VCaP (cell line): ENCODE measurements at regions not wholly inside any gene's neighbourhood (a gene's known extent, or its start where the extent isn't known, plus 50 kb on each side); places are given as distances from the start of the nearest gene placed in this dataset.

ENCODE experiments used
- H3K27ac ChIP-seq: fragments of 450-650 bp; 2 replicates; pipeline ENCODE4 v1.5.1; 2017
- CTCF ChIP-seq: fragments of 450-650 bp; conservative IDR thresholded peaks from 2 replicates; pipeline ENCODE4 v1.5.1; 2017; ENCODE audit warnings: mild to moderate bottlenecking, moderate library complexity

GRCh38 chr5:158174918-158175851, 316.2 kb upstream of the CLINT1 start:
- peak; percentile 78 for TF ChIP-seq CTCF
- H3K27ac ChIP-seq: peak overlapping the region; percentile 79

- TF ChIP-seq CTCF: no peak
- H3K27ac ChIP-seq: no peak overlapping the region
These were observed 315.1 kb upstream of the CLINT1 start for GRCh38 chr5:158174026-158174425.

GRCh38 chr5:158172005-158172404, 313.1 kb upstream of the CLINT1 start:
- H3K27ac ChIP-seq: no peak overlapping the region
- no peak for TF ChIP-seq CTCF

GRCh38 chr5:158170534-158170933, 311.6 kb upstream of the CLINT1 start:
- no peak for TF ChIP-seq CTCF
- no peak overlapping the region for H3K27ac ChIP-seq

- no peak overlapping the region for H3K27ac ChIP-seq
- TF ChIP-seq CTCF: no peak
These were observed 311.1 kb upstream of the CLINT1 start for GRCh38 chr5:158170060-158170459.

GRCh38 chr5:158166424-158166823, 307.5 kb upstream of the CLINT1 start:
- H3K27ac ChIP-seq: no peak overlapping the region
- TF ChIP-seq CTCF: no peak

- no peak overlapping the region for H3K27ac ChIP-seq
These were observed 306.7 kb upstream of the CLINT1 start for GRCh38 chr5:158165647-158166046.

More at GRCh38 chr5:158165647-158166046, 306.7 kb upstream of the CLINT1 start:
- no peak for TF ChIP-seq CTCF
